Cardiac muscle cell (in vitro differentiated cells and primary cell): ENCODE measurements at regions not wholly inside any gene's neighbourhood (a gene's known extent, or its start where the extent isn't known, plus 50 kb on each side); places are given as distances from the start of the nearest gene placed in this dataset.

Source experiments
- DNase-seq, 2 donors: peaks; one replicate each; pipeline versions ENCODE4 v3.0.0 to v3.0.0-alpha.2; 2010 to 2017; ENCODE audit warnings: low read depth in 1 of 2, low spot score in 1 of 2
- H3K27ac ChIP-seq: fragments of 200-600 bp; sonication (generic); 2 replicates; pipeline ENCODE4 v1.5.1; 2016
- H3K27me3 ChIP-seq: fragments of 200-600 bp; sonication (generic); 2 replicates; pipeline ENCODE4 v1.6.0; 2016; ENCODE audit warnings: control low read depth
- H3K36me3 ChIP-seq: fragments of 200-600 bp; sonication (generic); 2 replicates; pipeline ENCODE4 v1.5.1; 2016; ENCODE audit warnings: control low read depth
- H3K4me1 ChIP-seq: fragments of 200-600 bp; sonication (generic); 2 replicates; pipeline ENCODE4 v1.8.1; 2017; ENCODE audit warnings: low read depth, mild to moderate bottlenecking, mixed run types
- H3K4me3 ChIP-seq: fragments of 200-600 bp; sonication (generic); 2 replicates; pipeline ENCODE4 v1.5.1; 2016; ENCODE audit warnings: mild to moderate bottlenecking
- H3K9me3 ChIP-seq: fragments of 200-600 bp; sonication (generic); 2 replicates; pipeline ENCODE4 v1.5.1; 2017; ENCODE audit warnings: low read depth, mild to moderate bottlenecking, control low read depth
- TF ChIP-seq, protein P1 (sequence below): IDR thresholded peaks from 2 replicates; pipeline ENCODE4 v1.5.1; 2012; ENCODE audit warnings: low read depth, mild to moderate bottlenecking, low read length

DNA sequence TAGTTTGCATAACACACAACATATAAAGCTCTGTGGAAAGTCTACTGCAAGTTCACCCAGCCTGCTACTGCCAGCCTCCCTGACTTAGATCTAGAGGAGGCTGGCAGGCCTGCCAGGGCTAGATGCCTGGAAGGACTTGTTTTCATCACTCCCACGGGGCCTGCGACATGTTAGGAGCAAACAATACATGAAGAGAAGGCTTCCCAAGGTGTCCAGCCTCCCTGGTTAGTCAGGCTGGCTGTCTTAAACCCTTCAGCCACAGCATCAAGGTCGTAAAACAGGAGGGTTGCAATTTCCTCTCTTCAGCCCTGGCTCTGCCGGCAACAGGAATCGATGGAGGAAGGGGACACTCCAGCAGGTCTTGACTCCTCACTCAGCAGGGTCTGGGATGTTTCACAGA lies 104.5 kb downstream of the NGF start:
- Histone ChIP-seq H3K27me3 (no peaks in the 10 kb centered on the region), H3K27ac (no peak overlapping the region), H3K9me3 (no peaks in the 10 kb centered on the region), H3K4me1 (peaks cover 9% of the 10 kb centered on the region), H3K4me3 (no peak overlapping the region), H3K36me3 (no peaks in the 10 kb centered on the region)
- DNase-seq, result peak in 1 of 2 donors; percentile 36
- TF ChIP-seq, protein P1, sequence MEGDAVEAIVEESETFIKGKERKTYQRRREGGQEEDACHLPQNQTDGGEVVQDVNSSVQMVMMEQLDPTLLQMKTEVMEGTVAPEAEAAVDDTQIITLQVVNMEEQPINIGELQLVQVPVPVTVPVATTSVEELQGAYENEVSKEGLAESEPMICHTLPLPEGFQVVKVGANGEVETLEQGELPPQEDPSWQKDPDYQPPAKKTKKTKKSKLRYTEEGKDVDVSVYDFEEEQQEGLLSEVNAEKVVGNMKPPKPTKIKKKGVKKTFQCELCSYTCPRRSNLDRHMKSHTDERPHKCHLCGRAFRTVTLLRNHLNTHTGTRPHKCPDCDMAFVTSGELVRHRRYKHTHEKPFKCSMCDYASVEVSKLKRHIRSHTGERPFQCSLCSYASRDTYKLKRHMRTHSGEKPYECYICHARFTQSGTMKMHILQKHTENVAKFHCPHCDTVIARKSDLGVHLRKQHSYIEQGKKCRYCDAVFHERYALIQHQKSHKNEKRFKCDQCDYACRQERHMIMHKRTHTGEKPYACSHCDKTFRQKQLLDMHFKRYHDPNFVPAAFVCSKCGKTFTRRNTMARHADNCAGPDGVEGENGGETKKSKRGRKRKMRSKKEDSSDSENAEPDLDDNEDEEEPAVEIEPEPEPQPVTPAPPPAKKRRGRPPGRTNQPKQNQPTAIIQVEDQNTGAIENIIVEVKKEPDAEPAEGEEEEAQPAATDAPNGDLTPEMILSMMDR, result no peak

DNA sequence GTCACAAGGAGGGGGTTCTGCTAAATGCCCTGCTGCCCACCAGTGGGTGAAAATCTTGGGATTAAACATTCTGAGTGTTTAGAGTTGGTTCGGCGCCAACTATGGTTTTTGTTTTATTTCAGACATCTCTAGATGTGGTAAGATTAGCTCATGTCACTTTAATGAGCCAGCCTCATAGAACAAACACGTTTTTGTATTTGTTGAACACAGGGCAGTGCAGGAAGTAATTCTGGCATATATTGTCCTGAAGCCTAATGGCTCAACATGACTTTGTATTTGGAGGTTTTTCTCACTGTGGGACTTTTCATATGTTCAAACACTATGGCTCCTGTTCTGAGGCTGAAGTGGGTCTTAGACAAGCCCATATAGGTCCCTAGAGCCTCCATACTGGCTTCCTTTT lies 107.8 kb downstream of the NGF start:
- no peak for DNase-seq
- Histone ChIP-seq H3K9me3 (no peaks in the 10 kb centered on the region), H3K27me3 (no peaks in the 10 kb centered on the region), H3K4me3 (no peak overlapping the region), H3K27ac (no peak overlapping the region), H3K36me3 (no peaks in the 10 kb centered on the region), H3K4me1 (peaks cover 9% of the 10 kb centered on the region)
- TF ChIP-seq, protein P1, result no peak

DNA sequence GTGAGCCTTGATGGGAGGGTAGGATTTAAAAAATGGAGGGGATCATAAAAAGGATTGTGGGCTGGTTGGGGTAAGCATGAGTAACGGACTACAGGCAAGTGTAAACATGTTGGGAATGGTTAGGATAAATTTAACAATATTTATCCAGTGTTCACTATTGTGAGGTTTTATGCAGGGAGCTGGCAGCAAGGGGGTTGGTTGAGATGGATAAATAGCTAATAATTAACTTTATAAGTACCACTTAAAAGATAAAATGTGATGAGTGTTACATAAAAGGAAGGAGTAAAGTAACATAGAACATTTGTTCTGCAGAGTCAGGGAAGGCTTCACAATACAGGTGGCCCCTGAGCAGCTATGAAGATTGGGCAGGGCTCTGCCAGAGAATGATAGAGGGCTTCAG lies 109.0 kb downstream of the NGF start:
- Histone ChIP-seq H3K4me3 (no peak overlapping the region), H3K27me3 (no peaks in the 10 kb centered on the region), H3K9me3 (no peaks in the 10 kb centered on the region), H3K27ac (no peak overlapping the region), H3K4me1 (peaks cover 9% of the 10 kb centered on the region), H3K36me3 (no peaks in the 10 kb centered on the region)
- no peak for DNase-seq
- TF ChIP-seq, protein P1, result no peak

DNA sequence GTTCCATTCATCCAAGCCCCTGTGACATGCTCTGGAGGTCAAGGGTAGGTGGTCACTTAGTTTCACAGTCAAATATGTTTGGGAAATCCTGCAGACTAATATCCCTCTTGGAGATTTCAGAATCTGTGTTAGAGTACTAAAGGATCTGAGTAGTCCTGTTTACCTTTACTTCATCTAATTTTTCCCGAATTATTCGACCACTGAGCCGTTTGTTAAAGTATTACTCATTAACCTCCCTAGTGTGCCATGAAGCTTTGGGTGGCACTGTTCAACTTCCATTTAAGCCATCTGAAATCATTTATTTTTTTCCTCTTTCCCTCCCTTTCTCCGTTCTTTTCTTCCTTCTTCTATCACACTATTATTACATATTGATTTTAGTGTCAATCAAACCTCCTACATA lies 109.9 kb downstream of the NGF start:
- no peaks in the 10 kb centered on the region for H3K27me3 ChIP-seq
- H3K9me3 ChIP-seq, result no peaks in the 10 kb centered on the region
- H3K4me3 ChIP-seq, result no peak overlapping the region
- H3K4me1 ChIP-seq, result peaks cover 9% of the 10 kb centered on the region
- H3K36me3 ChIP-seq, result no peaks in the 10 kb centered on the region
- TF ChIP-seq, protein P1, result no peak
- no peak overlapping the region for H3K27ac ChIP-seq
- no peak for DNase-seq

DNA sequence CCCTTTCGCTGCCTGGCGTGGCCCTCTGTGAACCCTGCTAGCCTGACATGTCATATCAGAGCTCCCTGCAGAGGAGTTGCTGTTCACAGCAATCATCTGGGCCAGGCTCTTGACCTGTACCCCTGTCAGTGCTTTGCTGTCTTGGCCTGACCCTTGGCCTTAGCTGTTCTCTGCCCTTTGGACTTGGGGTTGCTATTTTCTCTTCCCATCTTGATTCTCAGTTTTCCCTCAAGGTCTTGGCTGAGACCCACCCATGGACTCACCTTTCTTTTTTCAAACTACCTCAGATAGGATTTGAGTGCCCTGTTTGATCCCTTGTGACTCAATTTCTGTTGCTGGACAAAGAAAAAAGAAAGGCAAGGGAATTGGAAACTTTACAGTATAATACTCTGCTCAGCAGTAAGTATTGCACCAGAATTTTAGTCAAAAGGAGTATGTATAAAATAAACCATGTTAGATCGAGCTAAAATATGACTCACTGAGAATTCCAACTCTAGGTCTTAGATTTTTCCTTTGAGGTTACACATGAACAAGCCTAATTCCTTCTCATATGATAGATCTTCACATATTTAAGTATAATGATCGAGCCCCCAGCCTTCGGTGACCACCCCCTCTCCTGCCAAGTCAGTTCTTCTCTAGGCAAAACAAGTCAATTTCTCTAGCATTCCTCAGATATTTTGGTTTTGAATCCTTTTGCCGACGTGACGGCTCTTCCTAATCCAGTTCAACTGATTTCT lies 110.5 kb downstream of the NGF start:
- no peak overlapping the region for H3K4me3 ChIP-seq

More for the DNA sequence above, 110.5 kb downstream of the NGF start:
- DNase-seq, result no peak
- TF ChIP-seq, protein P1, result no peak
- H3K27me3 ChIP-seq, result no peaks in the 10 kb centered on the region
- no peaks in the 10 kb centered on the region for H3K36me3 ChIP-seq
- peaks cover 9% of the 10 kb centered on the region for H3K4me1 ChIP-seq
- H3K27ac ChIP-seq, result no peak overlapping the region
- H3K9me3 ChIP-seq, result no peaks in the 10 kb centered on the region
